ENCODE measurements at regions not wholly inside any gene's neighbourhood (a gene's known extent, or its start where the extent isn't known, plus 50 kb on each side); places are given as distances from the start of the nearest gene placed in this dataset.

- H3F3A ChIP-seq (ENCODE audit: insufficient read depth, low read length): no peaks in the 10 kb centered on the region
- no peak overlapping the region for H3K4me3 ChIP-seq (ENCODE audit: low read depth, low read length, poor library complexity, severe bottlenecking)
- H3K36me3 ChIP-seq (ENCODE audit: insufficient read depth, low read length): no peaks in the 10 kb centered on the region
- no peaks in the 10 kb centered on the region for H3K9me3 ChIP-seq (ENCODE audit: low read length)
- no peaks in the 10 kb centered on the region for H3K9me2 ChIP-seq (ENCODE audit: low read depth, low read length)
- no peak overlapping the region for H3K27ac ChIP-seq (ENCODE audit: low read depth, low read length, poor library complexity, severe bottlenecking)
- H3K4me2 ChIP-seq (ENCODE audit: low read length): no peak overlapping the region
- H2AFZ ChIP-seq (ENCODE audit: low read length): no peak overlapping the region
- no peaks in the 10 kb centered on the region for H3K4me1 ChIP-seq (ENCODE audit: insufficient read depth, low read length, severe bottlenecking)
- no peaks in the 10 kb centered on the region for H3K27me3 ChIP-seq (ENCODE audit: insufficient read depth, low read length)
- TF ChIP-seq CTCF (IDR thresholded peaks at IDR 0.05; ENCODE audit: low read length) (no peak), EZH2 (IDR thresholded peaks at IDR 0.05; ENCODE audit: borderline replicate concordance, low read length) (no peak)
- no peak overlapping the region for H3K9ac ChIP-seq (ENCODE audit: low read length)
- H3K79me2 ChIP-seq (ENCODE audit: insufficient read depth, low read length): no peaks in the 10 kb centered on the region
- H4K20me1 ChIP-seq (ENCODE audit: insufficient read depth, low read length): no peaks in the 10 kb centered on the region
These were observed 103.0 kb upstream of the CDK1 start for GRCh38 chr10:60675236-60675635.

GRCh38 chr10:60669501-60669900, 108.8 kb upstream of the CDK1 start:
- no peaks in the 10 kb centered on the region for H3K9me2 ChIP-seq (ENCODE audit: low read depth, low read length)
- H3K9ac ChIP-seq (ENCODE audit: low read length): no peak overlapping the region
- H3F3A ChIP-seq (ENCODE audit: insufficient read depth, low read length): no peaks in the 10 kb centered on the region
- no peak for TF ChIP-seq CTCF (IDR thresholded peaks at IDR 0.05; ENCODE audit: low read length)
- TF ChIP-seq EZH2 (IDR thresholded peaks at IDR 0.05; ENCODE audit: borderline replicate concordance, low read length): no peak
- no peaks in the 10 kb centered on the region for H3K9me3 ChIP-seq (ENCODE audit: low read length)
- H3K4me1 ChIP-seq (ENCODE audit: insufficient read depth, low read length, severe bottlenecking): no peaks in the 10 kb centered on the region
- no peaks in the 10 kb centered on the region for H3K27me3 ChIP-seq (ENCODE audit: insufficient read depth, low read length)
- no peaks in the 10 kb centered on the region for H3K79me2 ChIP-seq (ENCODE audit: insufficient read depth, low read length)
- H3K4me3 ChIP-seq (ENCODE audit: low read depth, low read length, poor library complexity, severe bottlenecking): no peak overlapping the region
- no peaks in the 10 kb centered on the region for H4K20me1 ChIP-seq (ENCODE audit: insufficient read depth, low read length)
- no peak overlapping the region for H3K4me2 ChIP-seq (ENCODE audit: low read length)
- H3K36me3 ChIP-seq (ENCODE audit: insufficient read depth, low read length): no peaks in the 10 kb centered on the region
- no peak overlapping the region for H2AFZ ChIP-seq (ENCODE audit: low read length)
- H3K27ac ChIP-seq (ENCODE audit: low read depth, low read length, poor library complexity, severe bottlenecking): no peak overlapping the region

GRCh38 chr10:60666221-60666620, 112.1 kb upstream of the CDK1 start:
- Histone ChIP-seq H3K9me3 (ENCODE audit: low read length) (no peaks in the 10 kb centered on the region), H3F3A (ENCODE audit: insufficient read depth, low read length) (no peaks in the 10 kb centered on the region), H3K79me2 (ENCODE audit: insufficient read depth, low read length) (no peaks in the 10 kb centered on the region), H3K27me3 (ENCODE audit: insufficient read depth, low read length) (no peaks in the 10 kb centered on the region), H3K4me2 (ENCODE audit: low read length) (no peak overlapping the region), H3K36me3 (ENCODE audit: insufficient read depth, low read length) (no peaks in the 10 kb centered on the region), H4K20me1 (ENCODE audit: insufficient read depth, low read length) (no peaks in the 10 kb centered on the region), H2AFZ (ENCODE audit: low read length) (no peak overlapping the region), H3K4me1 (ENCODE audit: insufficient read depth, low read length, severe bottlenecking) (no peaks in the 10 kb centered on the region), H3K4me3 (ENCODE audit: low read depth, low read length, poor library complexity, severe bottlenecking) (no peak overlapping the region), H3K27ac (ENCODE audit: low read depth, low read length, poor library complexity, severe bottlenecking) (no peak overlapping the region), H3K9ac (ENCODE audit: low read length) (no peak overlapping the region), H3K9me2 (ENCODE audit: low read depth, low read length) (no peaks in the 10 kb centered on the region)
- TF ChIP-seq CTCF (IDR thresholded peaks at IDR 0.05; ENCODE audit: low read length) (no peak), EZH2 (IDR thresholded peaks at IDR 0.05; ENCODE audit: borderline replicate concordance, low read length) (no peak)
